ENCODE measurements at regions not wholly inside any gene's neighbourhood (a gene's known extent, or its start where the extent isn't known, plus 50 kb on each side); places are given as distances from the start of the nearest gene placed in this dataset.

DNA sequence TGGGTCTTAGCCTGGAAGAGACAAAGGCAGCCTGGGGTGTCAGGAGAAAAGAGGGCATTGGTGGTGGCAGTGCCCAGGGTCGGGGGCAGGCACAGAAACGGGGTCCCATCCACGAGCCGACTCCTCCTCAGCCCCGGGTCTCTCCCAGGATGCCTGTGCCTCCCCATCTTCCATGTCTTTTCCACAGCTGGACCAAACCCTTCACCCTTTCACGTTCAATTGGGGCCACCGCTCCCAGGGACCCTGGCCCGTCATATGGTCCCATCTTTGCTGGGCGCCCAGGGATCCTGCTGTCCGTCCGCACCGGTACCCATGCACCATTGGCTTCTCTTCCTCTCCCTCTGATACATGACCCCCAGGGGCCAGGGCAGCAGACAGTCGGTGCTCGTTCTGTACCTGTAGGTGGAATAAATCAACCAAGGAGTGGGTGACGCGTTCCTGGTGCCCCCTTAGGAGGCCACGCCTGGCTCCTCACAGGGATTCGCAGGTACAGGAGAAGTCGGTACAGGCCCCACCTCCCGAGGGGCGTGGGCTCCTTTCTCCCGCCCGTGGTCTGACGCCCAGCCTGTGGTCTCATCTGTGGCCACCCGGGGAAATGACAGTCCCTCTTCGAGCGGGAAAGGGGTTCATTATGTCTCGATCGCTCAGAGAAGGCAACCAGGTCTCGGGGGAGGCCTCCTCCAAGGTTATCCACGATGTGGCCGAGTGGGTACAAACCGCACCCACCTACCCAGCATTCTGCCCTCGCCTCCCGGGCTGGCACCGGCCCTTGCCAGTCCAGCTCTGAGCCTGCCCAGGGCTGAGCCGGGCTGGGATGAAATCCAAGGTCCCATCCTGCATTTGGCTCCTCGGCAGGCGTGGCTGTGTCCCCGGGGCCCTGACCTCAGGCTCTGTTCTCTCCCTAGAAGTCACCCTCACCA lies 1493.6 kb downstream of the BRD1 start:
- DNase-seq: no peak

GRCh38 chr22:48333323-48333763 lies 1494.3 kb downstream of the BRD1 start:
- DNase-seq: no peak

DNA sequence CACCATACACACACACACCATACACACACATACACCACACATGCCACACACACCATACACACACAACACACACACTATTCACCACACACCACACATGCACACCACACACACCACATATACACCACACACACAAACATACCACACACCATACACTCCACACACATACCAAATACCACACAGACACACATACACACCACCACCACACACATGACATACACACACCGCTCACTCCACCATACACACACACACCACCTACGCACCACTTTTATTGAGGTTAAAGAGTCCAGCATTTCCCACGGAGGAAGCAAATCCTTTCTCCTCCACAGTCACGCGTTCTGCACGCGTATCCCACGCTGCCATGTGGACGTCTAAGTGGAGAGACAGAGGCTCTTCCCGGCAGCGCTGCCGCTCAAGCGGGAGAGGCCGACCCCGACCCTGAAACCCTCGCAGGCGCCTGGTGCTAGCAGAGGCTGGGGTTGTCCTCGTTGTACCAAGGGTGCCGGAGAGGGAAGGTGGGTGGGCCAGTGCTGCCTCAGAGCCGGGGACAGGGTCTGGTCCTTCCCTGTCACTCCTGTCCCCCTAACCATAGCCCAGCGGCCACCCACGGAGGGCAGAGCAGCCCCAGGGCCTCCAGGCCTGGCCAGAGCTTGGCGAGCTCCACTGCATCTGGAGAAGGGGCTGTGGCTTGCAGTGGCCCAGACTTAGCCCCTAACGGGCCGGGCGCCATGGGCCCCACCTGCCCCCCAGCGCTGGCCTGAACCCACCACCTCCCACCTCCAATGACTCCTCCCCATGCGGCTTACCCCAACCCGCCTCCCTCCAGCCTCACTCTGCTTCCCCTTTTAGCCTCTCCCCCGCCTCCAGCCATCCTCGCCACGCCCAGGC lies 1495.0 kb downstream of the BRD1 start:
- no peak for DNase-seq

DNA sequence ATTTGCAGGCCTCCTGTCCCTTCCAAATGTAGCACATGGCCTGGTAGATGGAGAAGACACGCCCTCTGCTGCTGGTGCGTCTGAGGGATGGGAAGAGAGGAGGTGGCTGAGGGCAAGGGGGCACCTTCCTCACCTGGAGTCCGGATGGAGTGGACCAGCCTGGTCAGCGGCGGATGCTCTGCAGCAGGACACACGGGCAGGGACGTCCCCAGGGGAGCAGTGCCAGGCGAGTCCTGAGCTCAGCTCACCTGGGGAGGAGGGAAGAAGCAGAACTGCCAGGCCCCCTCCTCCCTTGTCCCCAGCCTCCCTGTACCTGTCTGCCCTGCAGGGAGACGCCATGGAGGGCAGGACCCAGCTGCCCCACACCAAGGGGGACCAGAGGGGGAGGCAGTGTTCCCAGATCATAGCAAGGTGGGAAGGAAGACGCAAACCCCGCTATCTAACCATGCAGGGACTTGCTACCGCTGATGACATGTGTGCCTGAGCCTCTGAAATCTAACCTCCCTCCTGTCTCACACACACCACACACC lies 1495.9 kb downstream of the BRD1 start:
- DNase-seq: no peak

GRCh38 chr22:48331266-48331665 lies 1496.4 kb downstream of the BRD1 start:
- DNase-seq: no peak

GRCh38 chr22:48327721-48328120 lies 1500.0 kb downstream of the BRD1 start:
- DNase-seq: no peak

DNA sequence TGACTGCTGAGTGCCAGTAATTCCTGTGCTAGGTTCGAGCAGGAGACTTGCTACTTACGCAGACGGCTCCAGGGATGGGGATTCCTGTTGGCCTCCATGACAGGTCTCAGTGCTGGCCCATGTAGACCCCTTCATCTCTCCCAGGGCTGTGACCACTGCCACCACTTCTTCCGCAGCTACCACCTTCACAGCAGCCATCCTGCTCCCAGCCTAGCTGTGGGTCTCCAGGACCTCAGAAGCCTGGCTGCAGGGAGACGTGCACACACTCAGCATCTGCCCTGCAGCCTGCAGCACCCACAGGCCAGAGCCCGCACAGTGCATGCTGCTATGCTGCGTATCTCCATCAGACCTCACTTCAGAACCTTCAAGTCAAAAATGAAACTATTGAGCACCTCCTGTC lies 1503.9 kb downstream of the BRD1 start:
- no peak for DNase-seq

DNA sequence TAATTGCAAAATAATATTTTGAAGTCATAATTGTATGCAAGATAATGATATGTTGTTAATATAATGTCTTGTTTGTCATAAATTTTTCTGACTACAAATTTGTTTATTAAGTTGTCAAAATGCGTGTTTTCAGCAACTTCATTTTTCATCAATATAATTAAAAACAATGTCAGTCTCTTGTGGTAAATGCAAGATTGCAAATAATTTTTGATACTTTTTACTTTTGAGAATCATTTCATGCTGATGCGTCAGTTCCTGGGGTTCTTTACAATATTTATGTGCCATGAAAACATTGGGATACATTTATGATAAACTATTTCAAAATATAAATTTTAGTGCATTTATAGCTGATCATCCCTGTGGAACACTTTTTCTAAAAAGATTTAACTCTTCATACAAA lies 1504.8 kb downstream of the BRD1 start:
- DNase-seq: no peak

DNA sequence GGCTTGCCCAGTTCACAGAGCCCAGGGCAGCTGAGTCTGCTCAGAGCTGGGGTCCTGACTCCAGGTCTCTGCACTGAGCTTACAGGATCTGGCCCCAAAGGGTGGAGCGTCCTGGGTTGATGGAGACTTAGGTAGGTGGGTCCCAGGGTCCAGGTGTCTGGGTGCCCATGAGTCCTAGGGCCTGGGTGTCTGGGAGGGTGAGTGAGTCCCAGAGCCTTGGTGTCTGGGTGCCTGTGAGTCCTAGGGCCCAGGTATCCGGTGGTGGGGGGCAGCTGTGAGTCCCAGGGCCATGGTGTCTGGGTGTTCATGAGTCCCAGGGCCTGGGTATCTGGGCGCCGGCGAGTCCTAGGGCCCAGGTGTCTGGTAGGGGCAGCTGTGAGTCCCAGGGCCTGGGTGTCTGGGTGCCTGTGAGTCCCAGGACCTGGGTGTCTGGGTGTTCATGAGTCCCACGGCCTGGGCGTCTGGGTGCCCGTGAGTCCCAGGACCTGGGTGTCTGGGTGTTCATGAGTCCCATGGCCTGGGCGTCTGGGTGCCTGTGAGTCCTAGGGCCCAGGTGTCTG lies 1505.6 kb downstream of the BRD1 start:
- no peak for DNase-seq

- DNase-seq: no peak
These were observed 1506.8 kb downstream of the BRD1 start for GRCh38 chr22:48320683-48321451.

DNA sequence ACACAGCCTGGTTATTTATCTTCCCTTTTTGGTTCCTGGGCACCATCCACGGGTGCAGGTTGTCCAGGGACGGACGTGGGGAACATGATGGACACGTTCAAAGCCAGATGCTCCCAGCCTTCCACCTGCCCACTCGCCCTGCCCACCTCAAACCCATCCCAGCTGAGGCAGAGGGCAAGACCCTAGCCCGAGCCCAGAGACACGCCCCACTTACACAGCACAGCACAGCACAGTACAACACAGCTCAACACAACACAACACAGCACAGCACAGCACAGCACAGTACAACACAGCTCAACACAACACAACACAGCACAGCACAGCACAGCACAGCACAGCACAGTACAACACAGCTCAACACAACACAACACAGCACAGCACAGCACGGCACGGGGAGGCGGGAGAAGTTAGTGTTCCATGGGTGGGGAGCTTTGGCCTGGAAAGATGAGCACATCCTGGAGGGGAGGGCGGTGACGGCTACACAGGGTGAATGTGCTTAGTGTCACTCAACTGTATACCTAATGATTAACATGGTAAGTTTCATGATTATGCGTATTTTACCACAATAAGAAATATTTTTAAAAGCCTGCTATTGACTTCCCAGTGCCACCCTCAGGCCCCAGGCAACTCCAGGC lies 1507.5 kb downstream of the BRD1 start:
- no peak for DNase-seq

DNA sequence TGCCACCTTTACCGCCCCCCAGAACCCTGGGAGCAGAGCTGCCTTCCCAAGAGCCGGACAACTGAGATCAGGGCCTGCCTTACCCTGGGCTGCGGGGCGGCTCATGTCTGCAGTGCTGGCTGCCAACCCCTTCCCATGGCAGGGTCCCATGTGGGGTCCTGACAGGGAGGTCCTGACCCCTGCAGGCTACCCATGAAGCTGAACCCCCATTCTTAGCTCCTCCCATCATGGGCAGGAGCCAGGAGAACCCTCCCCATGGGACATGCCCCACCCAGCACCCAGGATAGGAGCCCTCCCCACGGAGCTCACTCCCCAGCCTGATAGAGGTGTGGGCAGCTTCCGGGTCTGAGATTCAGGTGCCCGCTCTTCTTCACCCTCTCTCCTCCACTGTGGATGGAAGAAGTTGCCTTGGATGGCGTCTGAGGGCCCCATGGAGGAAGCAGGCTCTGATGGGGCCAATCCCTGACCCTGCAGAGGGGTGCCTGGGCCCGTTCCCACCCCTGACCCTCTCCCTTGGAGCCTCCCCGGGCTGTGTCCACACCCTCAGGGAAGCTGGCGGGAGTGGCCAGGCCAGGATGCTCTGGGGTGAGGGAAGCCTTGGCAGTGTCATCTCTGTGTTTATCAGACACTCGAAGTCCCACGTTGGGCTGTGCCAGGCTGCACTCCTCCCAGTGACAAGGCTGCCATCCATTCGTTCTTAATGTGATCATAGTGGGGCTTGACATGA lies 1508.2 kb downstream of the BRD1 start:
- DNase-seq: no peak

GRCh38 chr22:48318575-48319320 lies 1508.9 kb downstream of the BRD1 start:
- no peak for DNase-seq

GRCh38 chr22:48318173-48318572 lies 1509.5 kb downstream of the BRD1 start:
- no peak for DNase-seq

DNA sequence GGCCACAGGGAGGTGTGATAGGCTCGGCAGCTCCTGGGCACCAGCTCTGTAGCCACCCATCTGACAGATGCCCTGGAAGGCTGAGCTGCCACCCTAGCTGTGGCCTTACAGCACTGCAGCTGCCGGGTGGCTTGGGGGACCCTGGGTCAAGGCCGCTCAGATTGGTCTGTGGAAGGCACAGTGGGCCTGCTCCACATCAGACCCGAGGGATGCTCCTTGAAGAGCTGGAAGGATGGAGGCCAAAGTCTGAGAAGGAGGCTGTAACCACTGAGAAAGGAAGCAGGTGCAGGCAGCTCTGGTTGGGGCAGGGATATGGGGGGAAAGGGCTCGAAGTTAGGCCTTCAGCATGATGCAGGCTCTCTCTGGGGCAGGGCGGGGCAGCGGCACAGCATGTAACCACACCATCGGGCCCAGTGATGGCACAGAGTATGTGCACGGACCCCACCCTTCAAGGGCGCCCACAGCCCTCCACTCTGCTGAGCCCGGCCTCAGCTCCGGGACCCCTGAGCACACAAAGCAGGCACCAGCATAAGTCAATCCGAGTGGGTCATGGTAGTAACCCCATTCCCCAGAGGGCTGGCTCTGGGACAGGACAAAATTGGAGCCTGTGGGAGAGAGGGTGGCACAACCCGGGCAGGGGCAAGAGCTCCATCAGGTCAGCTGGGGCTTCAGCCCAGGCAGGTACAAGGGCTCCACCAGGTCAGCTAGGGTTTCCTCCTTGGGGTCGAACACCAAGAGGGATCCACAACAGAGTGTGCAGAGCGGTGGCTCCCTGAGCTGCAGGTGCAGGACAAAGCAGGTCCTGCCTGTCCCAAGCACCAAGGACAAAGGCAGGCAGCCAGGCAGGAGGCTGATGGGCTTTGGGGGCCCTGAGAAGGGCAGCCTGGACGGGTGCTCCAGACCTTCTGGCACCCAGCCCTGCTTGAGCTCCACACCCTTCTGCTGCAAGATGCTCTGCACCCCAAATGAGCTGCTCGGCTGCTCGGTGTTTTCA lies 1511.1 kb downstream of the BRD1 start:
- no peak for DNase-seq

GRCh38 chr22:48315439-48316256 lies 1512.0 kb downstream of the BRD1 start:
- DNase-seq: no peak

GRCh38 chr22:48314073-48314472 lies 1513.6 kb downstream of the BRD1 start:
- no peak for DNase-seq

DNA sequence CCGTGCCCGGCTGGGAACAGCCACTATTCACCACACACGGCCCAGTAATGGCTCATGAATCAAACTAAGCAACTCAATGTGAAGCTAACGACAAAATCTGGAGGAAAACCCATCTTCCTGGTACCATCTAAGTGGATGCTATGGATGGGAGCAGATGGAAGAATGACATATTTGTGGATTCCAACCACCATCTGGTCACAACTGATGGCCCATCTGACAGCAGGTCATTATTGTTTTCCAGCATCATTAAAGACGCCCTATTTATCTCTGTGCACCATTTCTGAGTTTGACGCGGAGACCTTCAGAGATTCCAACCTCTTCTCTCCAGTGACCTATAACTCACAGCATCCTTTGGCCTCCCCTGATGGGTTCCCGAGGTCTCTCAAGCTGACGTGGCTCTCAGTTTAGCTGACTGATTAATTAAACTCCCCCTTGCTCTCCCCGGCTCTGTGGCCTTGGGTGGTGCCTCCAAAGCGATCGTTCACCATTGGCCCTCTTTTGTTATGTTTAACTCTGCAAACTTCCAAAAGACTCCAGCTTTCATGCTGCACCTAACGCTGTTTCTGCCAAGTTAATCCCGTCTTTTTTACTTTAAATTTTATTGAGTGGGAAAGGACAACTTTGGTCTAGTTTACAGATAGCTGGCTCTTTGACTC lies 1514.4 kb downstream of the BRD1 start:
- no peak for DNase-seq

All from CD4-positive, alpha-beta T cell treated with Interleukin-21 for 1 hour (primary cell).